ENCODE measurements at regions not wholly inside any gene's neighbourhood (a gene's known extent, or its start where the extent isn't known, plus 50 kb on each side); places are given as distances from the start of the nearest gene placed in this dataset.
"Not testable (repeated sequence)": the region's sequence is repeated elsewhere in the genome, so short reads cannot be mapped to it uniquely, and the experiment has no call there.

- TF ChIP-seq, protein P1, sequence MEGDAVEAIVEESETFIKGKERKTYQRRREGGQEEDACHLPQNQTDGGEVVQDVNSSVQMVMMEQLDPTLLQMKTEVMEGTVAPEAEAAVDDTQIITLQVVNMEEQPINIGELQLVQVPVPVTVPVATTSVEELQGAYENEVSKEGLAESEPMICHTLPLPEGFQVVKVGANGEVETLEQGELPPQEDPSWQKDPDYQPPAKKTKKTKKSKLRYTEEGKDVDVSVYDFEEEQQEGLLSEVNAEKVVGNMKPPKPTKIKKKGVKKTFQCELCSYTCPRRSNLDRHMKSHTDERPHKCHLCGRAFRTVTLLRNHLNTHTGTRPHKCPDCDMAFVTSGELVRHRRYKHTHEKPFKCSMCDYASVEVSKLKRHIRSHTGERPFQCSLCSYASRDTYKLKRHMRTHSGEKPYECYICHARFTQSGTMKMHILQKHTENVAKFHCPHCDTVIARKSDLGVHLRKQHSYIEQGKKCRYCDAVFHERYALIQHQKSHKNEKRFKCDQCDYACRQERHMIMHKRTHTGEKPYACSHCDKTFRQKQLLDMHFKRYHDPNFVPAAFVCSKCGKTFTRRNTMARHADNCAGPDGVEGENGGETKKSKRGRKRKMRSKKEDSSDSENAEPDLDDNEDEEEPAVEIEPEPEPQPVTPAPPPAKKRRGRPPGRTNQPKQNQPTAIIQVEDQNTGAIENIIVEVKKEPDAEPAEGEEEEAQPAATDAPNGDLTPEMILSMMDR (conservative IDR thresholded peaks at IDR 0.05; ENCODE audit: low read depth in 2 of 2), result not testable (repeated sequence)
- TF ChIP-seq POLR2AphosphoS5 (IDR thresholded peaks at IDR 0.05; ENCODE audit: low read depth); EZH2 (IDR thresholded peaks at IDR 0.05; ENCODE audit: low read depth, unreplicated experiment); NANOG (IDR thresholded peaks at IDR 0.05; ENCODE audit: borderline replicate concordance); CREB1 (CRISPR knock-in tag; IDR thresholded peaks at IDR 0.05; ENCODE audit: low read depth); REST (IDR thresholded peaks at IDR 0.05; ENCODE audit: unreplicated experiment); ZNF331 (CRISPR knock-in tag; IDR thresholded peaks at IDR 0.05; ENCODE audit: low read depth); JUNB (IDR thresholded peaks at IDR 0.05; ENCODE audit: unreplicated experiment): not testable (repeated sequence)
Observed at GRCh38 chr5:145647137-145647536, 188.0 kb downstream of the PRELID2 start.

All from GM23338 (cell line).